T47D (cell line): ENCODE measurements at regions not wholly inside any gene's neighbourhood (a gene's known extent, or its start where the extent isn't known, plus 50 kb on each side); places are given as distances from the start of the nearest gene placed in this dataset.
A peak's percentile ranks its signal among the peaks of the same experiment; 100 is the strongest.

Experiments
- DNase-seq, 2 experiments: peaks; one replicate each; pipeline versions ENCODE4 v3.0.0 to v3.0.0-alpha.2; 2011 to 2012; ENCODE audit warnings: low read depth in 1 of 2, low spot score in 1 of 2
- JUND ChIP-seq: IDR thresholded peaks from 2 replicates; pipeline ENCODE4 v1.6.1; 2012; ENCODE audit warnings: low read depth
- in situ Hi-C: cut with HindIII; loops from 2 replicates; pipeline ENCODE4 v1.10.0; 2016; ENCODE audit warnings: low sequenced_read_pairs, low pct_unique_long_range_greater_than_20kb

DNA sequence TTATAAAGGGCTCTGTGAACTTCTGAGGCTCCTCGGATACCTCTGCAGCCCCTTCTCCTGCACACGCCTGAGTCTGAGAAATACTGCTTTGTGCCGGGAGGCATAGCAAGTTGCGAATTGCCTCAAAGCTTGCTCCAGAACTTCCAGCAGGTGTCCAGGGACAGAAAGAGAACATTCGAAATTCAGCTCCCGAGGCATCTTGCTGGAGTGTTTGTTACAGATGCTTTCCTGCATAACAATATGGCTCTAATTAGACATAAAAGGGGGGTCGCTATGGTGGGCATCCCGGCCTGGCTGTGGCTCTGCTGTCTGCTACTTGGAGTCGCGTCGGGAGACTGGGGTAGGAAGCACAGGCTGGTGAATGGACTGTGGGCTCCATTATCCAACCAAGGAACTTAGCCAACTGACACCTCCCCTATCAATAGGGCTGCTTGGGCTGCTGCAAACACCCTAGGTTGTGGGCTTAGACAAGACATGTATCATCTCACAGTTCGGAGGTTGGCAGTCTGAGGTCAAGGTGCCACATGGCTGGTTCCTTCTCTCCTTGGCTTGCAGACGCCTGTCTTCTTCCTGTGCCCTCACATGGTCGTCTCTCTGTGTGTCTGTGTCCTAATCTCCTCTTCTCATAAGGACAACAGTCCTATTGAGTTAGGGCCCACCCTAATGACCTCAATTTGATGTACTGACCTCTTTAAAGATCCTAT, 607.0 kb downstream of the NPHP4 start:
- no peak for TF ChIP-seq JUND
- in situ Hi-C loops = no loop called here
- DNase-seq = no peak

DNA sequence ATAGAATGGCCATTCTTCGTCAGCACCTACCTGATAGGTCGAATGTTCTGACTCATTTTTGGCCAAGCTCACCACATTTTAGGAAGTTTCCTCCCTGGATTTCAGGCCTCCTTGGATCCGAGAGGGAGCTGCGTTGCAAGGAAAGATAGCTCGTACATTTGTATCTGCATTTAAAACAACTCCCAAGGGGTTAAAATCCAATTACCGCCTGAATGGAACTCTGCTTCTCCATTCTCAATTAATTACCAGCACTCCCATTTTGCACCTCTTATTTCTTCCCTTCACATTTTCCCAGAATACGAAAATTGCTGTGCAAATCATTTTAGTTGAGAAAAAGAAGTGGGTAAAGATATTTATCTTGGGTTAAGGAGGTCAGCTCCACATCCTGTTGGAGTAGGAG, 610.7 kb downstream of the NPHP4 start:
- no peak for DNase-seq
- TF ChIP-seq JUND = no peak
- in situ Hi-C loops = no loop called here

DNA sequence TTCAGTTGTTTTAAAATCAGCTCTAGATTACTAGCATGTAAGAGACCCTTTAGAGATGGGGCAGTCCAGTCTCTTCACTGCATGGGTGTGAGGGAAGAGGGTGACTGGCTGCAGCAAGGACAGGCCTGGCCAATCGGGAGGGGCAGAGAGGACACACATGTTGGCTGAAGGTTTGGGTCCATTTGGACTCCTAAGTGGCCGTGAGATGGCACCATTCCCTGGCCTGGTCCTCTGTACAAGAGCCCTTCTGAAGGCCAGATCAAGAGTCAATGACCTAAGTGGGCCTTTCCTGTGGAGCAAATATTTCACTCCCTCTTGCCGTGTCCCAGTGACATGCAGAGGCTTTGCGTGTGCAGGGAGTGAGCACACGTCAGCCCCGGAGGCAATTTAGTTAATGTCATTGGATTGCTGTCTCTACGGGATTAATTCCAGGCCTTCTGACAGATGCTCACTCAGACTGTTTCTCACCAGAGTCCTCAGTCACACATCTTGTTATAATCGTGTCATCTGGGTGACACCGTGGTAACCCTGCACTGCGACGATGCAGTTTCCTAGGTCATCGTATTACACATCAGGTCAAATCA, 613.0 kb downstream of the NPHP4 start:
- in situ Hi-C loops = no loop called here
- no peak for DNase-seq
- TF ChIP-seq JUND = no peak

DNA sequence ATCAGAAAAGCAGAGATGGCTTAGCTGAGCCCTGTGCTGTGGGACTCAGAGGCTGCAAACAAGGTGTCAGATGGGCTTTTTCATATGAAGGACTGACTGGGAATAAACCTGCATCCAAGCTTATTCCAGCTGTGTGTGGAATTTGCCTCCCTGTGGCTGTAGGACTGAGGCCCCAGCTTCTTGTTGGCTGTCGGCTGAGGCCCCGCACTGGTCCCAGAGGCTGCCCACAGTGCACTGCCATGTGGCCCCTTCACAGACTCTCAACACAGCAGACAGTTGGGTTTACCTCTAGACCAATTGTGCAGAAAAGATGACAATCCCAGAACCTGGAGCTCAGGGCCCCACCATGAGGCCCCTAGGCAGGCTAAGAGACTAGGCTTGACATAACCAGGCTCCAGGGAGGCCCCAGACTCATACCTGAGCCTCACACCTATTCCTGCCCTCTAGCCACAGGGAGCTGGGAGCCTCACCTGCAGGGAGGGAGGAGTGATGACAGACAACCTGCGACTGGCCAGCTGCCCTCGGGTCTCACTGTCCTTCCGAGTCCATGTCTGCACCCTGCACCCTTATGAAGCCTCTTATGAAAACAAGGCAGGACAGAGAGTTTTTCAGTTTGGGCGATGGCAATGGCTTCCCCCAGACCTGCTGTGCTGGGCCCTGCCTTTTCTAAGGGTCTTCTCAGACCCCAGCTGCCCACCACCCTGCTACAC, 615.5 kb downstream of the NPHP4 start:
- in situ Hi-C loops = no loop called here
- no peak for TF ChIP-seq JUND
- no peak for DNase-seq

DNA sequence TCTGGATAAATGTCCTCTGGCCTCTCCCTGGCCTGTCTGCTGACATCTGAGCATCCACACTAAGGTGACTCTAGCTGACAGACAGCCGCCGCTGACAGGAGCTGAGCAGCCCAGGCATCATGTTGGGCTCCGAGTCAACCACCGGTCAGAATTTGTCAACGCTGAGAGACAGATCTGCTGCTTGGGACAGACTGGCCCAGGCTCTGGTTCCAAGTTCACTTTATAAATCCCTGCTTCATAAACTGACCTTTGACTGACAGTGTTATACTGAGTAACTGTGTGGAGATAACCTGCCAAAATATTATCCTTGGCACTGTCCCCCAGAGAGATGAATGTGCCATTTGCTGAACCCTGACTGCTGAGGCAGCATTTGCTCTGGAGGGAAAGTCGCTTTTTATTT, 616.7 kb downstream of the NPHP4 start:
- DNase-seq = no peak
- TF ChIP-seq JUND = no peak
- in situ Hi-C loops = no loop called here

DNA sequence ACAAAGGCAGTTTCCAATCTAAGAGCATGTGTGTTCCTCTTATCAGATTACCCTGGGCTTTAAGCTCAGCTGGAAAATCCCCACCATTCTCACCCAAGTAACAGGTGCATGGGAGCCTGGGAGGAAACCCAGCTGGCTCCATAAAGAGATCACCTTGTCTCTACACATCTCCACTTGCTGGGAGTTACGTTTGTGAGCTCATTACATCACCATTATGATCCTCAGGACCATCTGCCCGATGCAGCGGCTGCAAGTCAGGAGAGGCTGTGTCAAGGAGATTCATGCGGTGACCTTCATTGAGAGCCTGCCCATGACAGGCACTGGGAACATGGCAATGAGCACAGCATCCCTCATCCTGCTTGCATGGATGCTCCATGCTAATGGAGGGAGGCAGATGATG, 618.0 kb downstream of the NPHP4 start:
- no peak for TF ChIP-seq JUND
- in situ Hi-C loops = no loop called here

DNA sequence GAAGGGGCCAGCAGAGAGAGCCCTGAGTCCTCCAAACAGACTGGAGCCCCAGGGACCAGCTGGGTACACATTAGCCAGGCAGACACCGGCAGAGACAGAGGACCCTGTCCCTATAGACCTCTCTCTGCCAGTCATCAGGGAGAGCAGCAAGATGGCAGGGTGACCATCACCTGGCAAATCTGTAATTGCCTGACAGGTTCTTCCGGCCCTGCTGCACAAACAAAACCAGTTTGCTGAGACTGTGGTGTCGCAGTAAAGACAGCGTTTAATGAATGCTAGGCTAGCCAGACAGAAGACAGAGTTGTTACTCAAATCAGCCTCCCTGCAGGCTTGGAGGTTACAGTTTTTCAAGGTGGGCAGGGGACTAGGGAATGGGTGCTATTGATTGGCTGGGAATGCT, 618.9 kb downstream of the NPHP4 start:
- peak in 1 of 2 experiments; percentile 3 for DNase-seq
- TF ChIP-seq JUND = no peak
- in situ Hi-C loops = no loop called here

More for the DNA sequence above, 618.0 kb downstream of the NPHP4 start:
- no peak for DNase-seq

DNA sequence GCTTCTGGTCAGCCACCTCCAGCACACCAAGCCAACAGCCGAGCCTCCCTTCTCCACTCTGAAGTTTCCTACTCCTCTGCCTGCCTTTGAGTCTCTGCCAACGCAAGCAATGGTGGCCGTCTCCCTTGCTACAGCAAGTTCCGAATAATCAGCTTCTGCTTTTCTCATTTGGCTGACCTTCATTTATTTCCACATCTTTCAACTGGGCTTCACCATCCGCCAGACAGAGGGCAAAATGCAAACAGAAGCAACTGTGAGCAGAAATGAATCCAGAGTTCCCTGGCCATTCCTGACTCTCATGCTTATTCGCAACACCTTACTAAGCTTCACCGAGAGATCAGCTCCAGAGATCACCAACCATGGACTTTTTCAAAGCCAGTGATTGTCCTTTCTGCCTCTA, 621.0 kb downstream of the NPHP4 start:
- no peak for TF ChIP-seq JUND
- in situ Hi-C loops = no loop called here
- DNase-seq = no peak

DNA sequence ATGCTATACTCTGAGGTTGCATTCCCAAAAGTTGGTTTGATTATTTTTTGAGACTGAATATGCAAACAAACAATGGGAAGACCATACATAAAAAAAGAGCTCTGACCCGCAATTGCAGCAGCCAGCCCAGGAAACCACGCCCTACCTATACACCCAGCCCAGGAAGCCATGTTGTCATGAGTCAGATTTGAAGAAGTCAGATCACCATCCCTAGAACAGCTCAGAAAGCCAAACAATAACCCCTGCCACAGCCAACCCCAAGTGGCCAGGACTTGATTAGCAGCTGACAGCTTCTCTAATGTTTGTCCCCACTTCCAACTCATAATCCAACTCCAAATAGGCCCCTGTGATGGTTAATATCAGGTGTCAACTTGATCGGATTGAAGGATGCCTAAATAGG, 621.9 kb downstream of the NPHP4 start:
- no peak for TF ChIP-seq JUND
- DNase-seq = no peak
- in situ Hi-C loops = no loop called here

DNA sequence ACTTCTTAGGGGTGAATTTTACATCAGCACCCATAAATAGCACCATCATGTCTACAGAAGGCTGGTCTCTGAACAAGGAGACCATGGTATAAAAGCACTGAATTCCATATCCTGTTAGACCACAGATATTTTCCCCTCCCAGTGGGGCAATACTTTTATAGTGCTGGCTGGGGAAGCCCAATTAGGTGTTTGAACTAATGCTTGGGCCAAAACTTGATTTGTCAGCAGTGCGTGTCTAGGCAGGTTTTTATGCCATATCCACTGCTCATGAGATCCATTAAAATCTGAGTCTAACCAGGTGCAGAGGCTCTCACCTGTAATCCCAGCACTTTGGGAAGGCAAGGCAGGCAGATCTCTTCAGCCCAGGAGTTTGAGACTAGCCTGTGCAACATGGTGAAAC, 623.0 kb downstream of the NPHP4 start:
- no peak for DNase-seq

DNA sequence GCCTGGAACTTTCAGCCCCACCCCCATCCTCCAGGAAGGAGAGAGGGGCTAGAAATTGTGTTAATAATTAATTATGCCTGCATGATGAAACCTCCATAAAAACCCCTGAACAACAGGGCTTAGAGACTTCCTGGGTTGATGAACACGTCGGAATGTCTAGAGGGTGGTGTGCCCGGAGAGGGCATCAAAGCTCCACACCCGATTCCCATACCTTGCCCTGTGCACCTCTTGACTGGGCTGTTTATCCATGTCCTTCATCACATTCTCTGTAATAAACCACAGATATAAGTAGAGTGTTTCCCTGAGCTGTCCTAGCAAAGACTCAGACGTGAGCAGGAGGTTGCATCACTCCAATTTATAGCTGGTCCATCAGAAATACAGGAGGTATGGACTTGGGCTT, 624.0 kb downstream of the NPHP4 start:
- no peak for TF ChIP-seq JUND
- DNase-seq = no peak
- in situ Hi-C loops = no loop called here

More for the DNA sequence above, 623.0 kb downstream of the NPHP4 start:
- no peak for TF ChIP-seq JUND
- in situ Hi-C loops = no loop called here

DNA sequence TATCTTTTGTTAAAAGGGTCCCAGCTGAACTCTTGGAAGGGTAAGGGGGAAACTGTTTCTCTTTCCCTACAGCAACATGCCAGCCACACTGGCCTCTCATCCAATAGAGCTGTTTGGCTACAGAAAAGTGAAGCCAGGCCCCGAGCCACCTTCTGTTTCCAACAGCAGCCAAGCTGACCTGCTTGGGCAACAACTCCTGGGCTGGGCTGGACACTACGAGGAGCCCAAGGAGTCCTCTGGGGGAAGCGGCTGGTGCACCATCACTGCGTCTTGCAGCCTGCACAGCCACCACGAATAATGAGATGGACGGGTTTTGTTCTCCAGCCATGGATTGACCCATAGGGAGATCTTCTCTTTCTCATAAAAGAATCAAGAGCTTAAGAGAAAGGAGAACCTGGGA, 624.9 kb downstream of the NPHP4 start:
- in situ Hi-C loops = no loop called here
- no peak for TF ChIP-seq JUND
- no peak for DNase-seq

DNA sequence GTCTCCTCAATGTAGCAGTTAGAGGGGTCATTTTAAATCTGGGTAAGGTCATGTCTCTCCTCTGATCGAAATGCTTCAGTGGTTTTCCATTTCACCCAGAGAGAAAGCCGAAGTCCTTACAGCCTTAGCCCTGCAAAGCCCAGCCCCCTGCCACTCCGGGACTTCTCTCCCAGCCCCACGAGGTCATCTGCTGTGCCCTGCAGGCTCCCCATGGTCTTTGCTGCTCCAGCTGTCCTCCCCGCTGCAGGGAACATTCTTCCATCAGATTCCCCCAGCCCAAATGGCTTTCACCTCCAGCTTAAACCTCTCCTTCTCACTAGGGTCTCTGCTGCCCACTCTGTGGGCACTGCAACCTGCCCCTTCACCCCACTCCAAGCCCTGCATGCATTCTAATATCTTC, 626.5 kb downstream of the NPHP4 start:
- no peak for DNase-seq
- in situ Hi-C loops = no loop called here
- no peak for TF ChIP-seq JUND
